RWPE2 (cell line): ENCODE measurements at regions not wholly inside any gene's neighbourhood (a gene's known extent, or its start where the extent isn't known, plus 50 kb on each side); places are given as distances from the start of the nearest gene placed in this dataset.

ENCODE experiments used
- ATAC-seq: fragments of 200-7000 bp; cut with Tn5 transposase; 3 replicates; pipeline ENCODE4 v1.9.1; 2021; ENCODE audit warnings: low read depth
- DNase-seq: peaks from one replicate; pipeline ENCODE4 v3.0.0-alpha.2; 2020; ENCODE audit warnings: low spot score
- H3K27ac ChIP-seq: fragments of 450-650 bp; 2 replicates; pipeline ENCODE4 v1.5.1; 2017; ENCODE audit warnings: mild to moderate bottlenecking; ENCODE audit not compliant: poor library complexity, severe bottlenecking
- H3K27me3 ChIP-seq: fragments of 250-450 bp; sonication (Bioruptor Pico); 2 replicates; pipeline ENCODE4 v1.5.1; 2021; ENCODE audit warnings: mild to moderate bottlenecking, moderate library complexity; ENCODE audit not compliant: insufficient read depth, poor library complexity, severe bottlenecking
- H3K36me3 ChIP-seq: fragments of 250-450 bp; sonication (Bioruptor Pico); 2 replicates; pipeline ENCODE4 v1.5.1; 2020; ENCODE audit warnings: low read depth, mild to moderate bottlenecking, moderate library complexity
- H3K4me1 ChIP-seq: fragments of 250-450 bp; sonication (Bioruptor Pico); 2 replicates; pipeline ENCODE4 v1.5.1; 2021; ENCODE audit warnings: mild to moderate bottlenecking, moderate library complexity; ENCODE audit not compliant: insufficient read depth, poor library complexity, severe bottlenecking
- H3K4me3 ChIP-seq: fragments of 250-450 bp; sonication (Bioruptor Pico); 2 replicates; pipeline ENCODE4 v1.5.1; 2021; ENCODE audit warnings: mild to moderate bottlenecking, moderate library complexity; ENCODE audit not compliant: severe bottlenecking
- H3K9me3 ChIP-seq: fragments of 250-450 bp; sonication (Bioruptor Pico); 2 replicates; pipeline ENCODE4 v1.5.1; 2021; ENCODE audit warnings: mild to moderate bottlenecking, moderate library complexity; ENCODE audit not compliant: severe bottlenecking
- CTCF ChIP-seq: fragments of 450-650 bp; IDR thresholded peaks from one replicate; pipeline ENCODE4 v1.5.1; 2017; ENCODE audit warnings: mild to moderate bottlenecking, moderate library complexity; ENCODE audit not compliant: poor library complexity, severe bottlenecking

DNA sequence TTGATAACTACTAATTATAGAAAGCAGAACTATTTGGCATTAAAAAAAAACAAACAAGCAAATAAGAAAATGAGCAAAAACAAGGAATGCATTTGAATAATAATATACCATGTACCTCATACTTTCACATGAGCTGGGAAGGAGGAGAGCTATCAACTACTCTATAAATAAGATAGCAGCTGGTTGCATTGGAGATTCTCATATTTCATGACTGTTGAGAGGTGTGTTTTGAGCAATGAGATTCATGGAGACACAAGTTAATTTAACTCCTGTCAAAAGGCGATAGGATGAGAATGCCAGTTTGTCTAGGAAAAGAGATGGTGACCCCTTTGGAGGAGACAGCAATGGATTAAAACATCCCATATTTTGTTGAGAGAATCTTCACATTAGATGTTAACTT lies 348.8 kb upstream of the SPTLC3 start:
- Histone ChIP-seq H3K36me3 (no peaks in the 10 kb centered on the region), H3K27me3 (no peaks in the 10 kb centered on the region), H3K9me3 (no peaks in the 10 kb centered on the region), H3K4me3 (no peak overlapping the region), H3K27ac (no peak overlapping the region), H3K4me1 (no peaks in the 10 kb centered on the region)
- no peak for TF ChIP-seq CTCF
- ATAC-seq (no peak), DNase-seq (no peak)

GRCh38 chr20:12660918-12661317 lies 347.9 kb upstream of the SPTLC3 start:
- no peak overlapping the region for H3K27ac ChIP-seq
- no peaks in the 10 kb centered on the region for H3K36me3 ChIP-seq
- H3K27me3 ChIP-seq = no peaks in the 10 kb centered on the region
- DNase-seq = no peak
- TF ChIP-seq CTCF = no peak
- H3K4me1 ChIP-seq = no peaks in the 10 kb centered on the region
- no peaks in the 10 kb centered on the region for H3K9me3 ChIP-seq
- H3K4me3 ChIP-seq = no peak overlapping the region
- ATAC-seq = no peak

- no peak for DNase-seq
- Histone ChIP-seq H3K9me3 (no peaks in the 10 kb centered on the region), H3K36me3 (no peaks in the 10 kb centered on the region), H3K4me3 (no peak overlapping the region), H3K27me3 (no peaks in the 10 kb centered on the region), H3K4me1 (no peaks in the 10 kb centered on the region), H3K27ac (no peak overlapping the region)
- ATAC-seq = no peak
- TF ChIP-seq CTCF = no peak
These were observed 338.5 kb upstream of the SPTLC3 start for GRCh38 chr20:12670301-12670700.

DNA sequence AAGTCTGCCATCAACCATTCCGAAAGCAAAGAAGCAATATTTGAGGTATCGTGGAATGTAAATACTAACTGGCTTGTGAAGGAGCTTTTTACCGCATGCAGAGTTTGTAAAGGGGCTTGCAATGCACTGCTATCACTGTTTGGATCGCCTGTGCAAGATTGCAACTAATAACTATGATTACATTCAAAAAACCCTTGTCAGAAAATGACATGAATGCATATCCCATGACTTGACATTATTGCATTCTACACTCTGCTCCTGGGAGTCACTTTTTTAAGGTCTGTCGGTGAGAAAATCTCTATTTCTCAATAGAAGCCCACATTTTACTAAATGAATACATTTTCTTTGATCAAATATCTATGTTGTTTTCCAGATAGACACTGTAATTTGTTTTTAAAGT lies 335.4 kb upstream of the SPTLC3 start:
- no peak overlapping the region for H3K27ac ChIP-seq
- H3K27me3 ChIP-seq = no peaks in the 10 kb centered on the region
- no peak for TF ChIP-seq CTCF
- no peaks in the 10 kb centered on the region for H3K4me1 ChIP-seq
- no peaks in the 10 kb centered on the region for H3K36me3 ChIP-seq
- ATAC-seq (no peak), DNase-seq (no peak)
- H3K4me3 ChIP-seq = no peak overlapping the region
- H3K9me3 ChIP-seq = no peaks in the 10 kb centered on the region

- H3K9me3 ChIP-seq = no peaks in the 10 kb centered on the region
- DNase-seq = no peak
- H3K4me1 ChIP-seq = no peaks in the 10 kb centered on the region
- TF ChIP-seq CTCF = no peak
- no peak overlapping the region for H3K4me3 ChIP-seq
- no peak for ATAC-seq
- no peaks in the 10 kb centered on the region for H3K36me3 ChIP-seq
- H3K27me3 ChIP-seq = no peaks in the 10 kb centered on the region
- no peak overlapping the region for H3K27ac ChIP-seq
These were observed 330.8 kb upstream of the SPTLC3 start for GRCh38 chr20:12677925-12678324.
